ENCODE measurements at regions not wholly inside any gene's neighbourhood (a gene's known extent, or its start where the extent isn't known, plus 50 kb on each side); places are given as distances from the start of the nearest gene placed in this dataset.
A peak's percentile ranks its signal among the peaks of the same experiment; 100 is the strongest.

DNA sequence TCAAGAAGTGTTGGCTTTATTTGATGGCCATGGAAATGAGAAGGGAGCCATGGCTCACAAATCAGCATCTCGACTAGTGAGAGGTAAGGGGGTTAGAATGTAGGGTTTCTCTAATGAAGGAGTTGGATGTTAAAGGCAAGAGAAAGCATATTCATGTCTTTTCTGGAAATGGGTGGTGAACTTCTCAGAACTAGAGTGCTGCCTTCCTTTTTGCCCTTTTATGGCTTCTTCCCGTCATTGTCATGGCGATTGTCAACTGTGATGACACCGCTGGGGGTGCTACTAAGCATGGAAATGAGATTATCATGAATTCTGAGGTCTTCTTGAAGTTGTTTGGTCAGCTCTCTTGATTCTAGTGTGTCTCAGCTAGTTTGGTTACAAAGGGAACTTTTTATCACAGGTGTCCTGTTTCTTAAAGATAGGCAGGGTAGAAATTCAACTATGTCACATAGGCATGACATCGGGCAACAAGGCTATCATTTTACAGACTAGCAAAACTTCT lies 180.4 kb downstream of the LIG4 start:
- no peak for DNase-seq
- Histone ChIP-seq H3K4me1 (ENCODE audit: insufficient read depth, low read length) (no peaks in the 10 kb centered on the region), H3K9me3 (ENCODE audit: control insufficient read depth in 1 of 2, insufficient read depth in 1 of 2, low read length in 2 of 2) (no peaks in the 10 kb centered on the region), H3K27me3 (ENCODE audit: control insufficient read depth in 1 of 2, insufficient read depth in 2 of 2, low read length in 2 of 2) (no peaks in the 10 kb centered on the region), H3K27ac (ENCODE audit: low read depth in 1 of 2, low read length in 2 of 2) (no peak overlapping the region), H3K4me3 (ENCODE audit: low read length) (no peak overlapping the region), H3K36me3 (ENCODE audit: insufficient read depth, low read length) (no peaks in the 10 kb centered on the region)
- Mint-ChIP-seq H3K27ac (no peak overlapping the region), H3K4me3 (no peak overlapping the region), H3K9me3 (peaks cover 2% of the 10 kb centered on the region), H3K36me3 (ENCODE audit: low read depth) (no peaks in the 10 kb centered on the region), H3K4me1 (ENCODE audit: low read depth) (no peaks in the 10 kb centered on the region), H3K27me3 (no peaks in the 10 kb centered on the region)
- ChIA-PET CTCF (no interaction called here), POLR2A (no interaction called here)
- TF ChIP-seq, protein P1, sequence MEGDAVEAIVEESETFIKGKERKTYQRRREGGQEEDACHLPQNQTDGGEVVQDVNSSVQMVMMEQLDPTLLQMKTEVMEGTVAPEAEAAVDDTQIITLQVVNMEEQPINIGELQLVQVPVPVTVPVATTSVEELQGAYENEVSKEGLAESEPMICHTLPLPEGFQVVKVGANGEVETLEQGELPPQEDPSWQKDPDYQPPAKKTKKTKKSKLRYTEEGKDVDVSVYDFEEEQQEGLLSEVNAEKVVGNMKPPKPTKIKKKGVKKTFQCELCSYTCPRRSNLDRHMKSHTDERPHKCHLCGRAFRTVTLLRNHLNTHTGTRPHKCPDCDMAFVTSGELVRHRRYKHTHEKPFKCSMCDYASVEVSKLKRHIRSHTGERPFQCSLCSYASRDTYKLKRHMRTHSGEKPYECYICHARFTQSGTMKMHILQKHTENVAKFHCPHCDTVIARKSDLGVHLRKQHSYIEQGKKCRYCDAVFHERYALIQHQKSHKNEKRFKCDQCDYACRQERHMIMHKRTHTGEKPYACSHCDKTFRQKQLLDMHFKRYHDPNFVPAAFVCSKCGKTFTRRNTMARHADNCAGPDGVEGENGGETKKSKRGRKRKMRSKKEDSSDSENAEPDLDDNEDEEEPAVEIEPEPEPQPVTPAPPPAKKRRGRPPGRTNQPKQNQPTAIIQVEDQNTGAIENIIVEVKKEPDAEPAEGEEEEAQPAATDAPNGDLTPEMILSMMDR (IDR thresholded peaks at IDR 0.05), result no peak
- no peak for ATAC-seq (ENCODE audit: poor library complexity)
- intact Hi-C loops (cut with DNase I, micrococcal nuclease), result no loop called here

DNA sequence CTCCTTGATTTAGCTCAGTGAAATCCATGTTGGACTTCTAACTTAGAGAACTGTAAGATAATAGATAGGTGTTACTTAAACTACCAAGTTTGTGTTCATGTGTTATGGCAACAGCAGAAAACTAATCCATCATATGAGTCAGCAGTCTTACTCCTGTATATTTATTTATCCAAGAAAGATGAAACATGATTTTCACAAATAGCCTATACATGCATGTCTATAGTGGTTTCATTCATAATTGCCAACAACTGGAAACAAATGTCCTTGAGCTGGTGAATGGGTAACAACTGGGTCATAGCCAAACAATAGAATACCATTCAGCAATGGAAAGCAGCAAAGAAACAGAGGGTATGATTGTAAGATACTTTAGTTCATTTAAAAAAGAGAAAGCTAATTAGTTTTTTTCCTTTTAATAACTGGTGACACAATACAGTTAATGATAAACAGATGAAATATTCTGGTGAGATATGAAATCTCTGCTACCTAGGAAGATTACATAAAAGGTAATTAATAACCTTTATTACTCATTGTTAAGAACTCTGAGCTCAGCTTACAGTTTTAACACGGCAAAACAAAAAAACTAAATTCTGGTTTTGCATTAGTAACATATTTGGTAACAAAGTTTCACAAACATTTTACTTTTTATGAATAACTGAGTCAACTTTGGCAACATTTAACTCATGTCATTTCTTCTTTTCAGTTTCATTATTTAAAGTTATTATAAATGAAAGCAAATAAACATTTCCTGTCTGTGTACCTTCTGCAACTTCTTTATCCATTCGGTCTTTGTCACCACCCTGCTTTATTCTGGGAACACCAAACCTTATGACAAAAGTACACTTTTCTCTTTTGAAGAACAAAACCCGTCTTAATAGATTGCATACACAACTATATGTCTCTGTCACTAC lies 181.3 kb downstream of the LIG4 start:
- no peak overlapping the region for H3K27ac ChIP-seq (ENCODE audit: low read depth in 1 of 2, low read length in 2 of 2)
- TF ChIP-seq, protein P1 (IDR thresholded peaks at IDR 0.05), result peak; percentile 11
- POLR2A ChIA-PET, result no interaction called here
- no peaks in the 10 kb centered on the region for H3K4me1 ChIP-seq (ENCODE audit: insufficient read depth, low read length)
- Mint-ChIP-seq H3K4me1 (ENCODE audit: low read depth) (no peaks in the 10 kb centered on the region), H3K36me3 (ENCODE audit: low read depth) (no peaks in the 10 kb centered on the region), H3K27ac (no peak overlapping the region), H3K9me3 (peaks cover 2% of the 10 kb centered on the region), H3K4me3 (no peak overlapping the region), H3K27me3 (no peaks in the 10 kb centered on the region)
- ATAC-seq (ENCODE audit: poor library complexity), result no peak
- H3K36me3 ChIP-seq (ENCODE audit: insufficient read depth, low read length), result no peaks in the 10 kb centered on the region
- H3K27me3 ChIP-seq (ENCODE audit: control insufficient read depth in 1 of 2, insufficient read depth in 2 of 2, low read length in 2 of 2), result no peaks in the 10 kb centered on the region
- DNase-seq, result no peak
- CTCF ChIA-PET, result no interaction called here
- H3K4me3 ChIP-seq (ENCODE audit: low read length), result no peak overlapping the region
- no peaks in the 10 kb centered on the region for H3K9me3 ChIP-seq (ENCODE audit: control insufficient read depth in 1 of 2, insufficient read depth in 1 of 2, low read length in 2 of 2)
- intact Hi-C loops (cut with DNase I, micrococcal nuclease), result no loop called here

DNA sequence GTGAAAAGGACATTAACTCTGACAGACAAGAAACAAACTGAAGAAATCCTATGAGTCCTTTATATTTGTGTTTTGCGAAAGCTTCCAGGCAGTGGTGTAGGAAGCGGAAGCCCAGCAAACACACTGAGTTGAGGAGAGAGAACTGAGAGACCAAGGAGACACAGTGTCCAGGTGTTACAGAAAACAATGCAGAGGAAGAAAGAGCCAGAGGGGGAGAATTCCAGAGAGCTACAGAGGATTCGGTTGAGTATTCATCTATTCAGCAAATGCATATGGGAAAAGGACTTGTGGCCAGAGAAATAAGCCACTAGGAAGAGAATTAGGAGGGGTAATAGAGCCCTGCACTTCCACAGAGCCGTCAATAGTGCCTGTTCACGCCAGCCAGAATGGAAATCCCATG lies 183.5 kb downstream of the LIG4 start:
- no peaks in the 10 kb centered on the region for H3K4me1 Mint-ChIP-seq (ENCODE audit: low read depth)
- DNase-seq (no peak), ATAC-seq (ENCODE audit: poor library complexity) (no peak)
- no peak overlapping the region for H3K27ac Mint-ChIP-seq
- TF ChIP-seq, protein P1 (IDR thresholded peaks at IDR 0.05), result no peak
- no peak overlapping the region for H3K4me3 Mint-ChIP-seq
- no peak overlapping the region for H3K27ac ChIP-seq (ENCODE audit: low read depth in 1 of 2, low read length in 2 of 2)
- no peaks in the 10 kb centered on the region for H3K36me3 ChIP-seq (ENCODE audit: insufficient read depth, low read length)
- intact Hi-C loops (cut with DNase I, micrococcal nuclease), result no loop called here
- POLR2A ChIA-PET, result no interaction called here
- peaks cover 4% of the 10 kb centered on the region for H3K9me3 Mint-ChIP-seq
- H3K27me3 Mint-ChIP-seq, result no peaks in the 10 kb centered on the region
- H3K9me3 ChIP-seq (ENCODE audit: control insufficient read depth in 1 of 2, insufficient read depth in 1 of 2, low read length in 2 of 2), result no peaks in the 10 kb centered on the region
- no peaks in the 10 kb centered on the region for H3K36me3 Mint-ChIP-seq (ENCODE audit: low read depth)
- CTCF ChIA-PET, result no interaction called here
- no peaks in the 10 kb centered on the region for H3K27me3 ChIP-seq (ENCODE audit: control insufficient read depth in 1 of 2, insufficient read depth in 2 of 2, low read length in 2 of 2)
- no peaks in the 10 kb centered on the region for H3K4me1 ChIP-seq (ENCODE audit: insufficient read depth, low read length)
- no peak overlapping the region for H3K4me3 ChIP-seq (ENCODE audit: low read length)

Data from CD4-positive, alpha-beta T cell (primary cell).